ENCODE measurements at regions not wholly inside any gene's neighbourhood (a gene's known extent, or its start where the extent isn't known, plus 50 kb on each side); places are given as distances from the start of the nearest gene placed in this dataset.

DNA sequence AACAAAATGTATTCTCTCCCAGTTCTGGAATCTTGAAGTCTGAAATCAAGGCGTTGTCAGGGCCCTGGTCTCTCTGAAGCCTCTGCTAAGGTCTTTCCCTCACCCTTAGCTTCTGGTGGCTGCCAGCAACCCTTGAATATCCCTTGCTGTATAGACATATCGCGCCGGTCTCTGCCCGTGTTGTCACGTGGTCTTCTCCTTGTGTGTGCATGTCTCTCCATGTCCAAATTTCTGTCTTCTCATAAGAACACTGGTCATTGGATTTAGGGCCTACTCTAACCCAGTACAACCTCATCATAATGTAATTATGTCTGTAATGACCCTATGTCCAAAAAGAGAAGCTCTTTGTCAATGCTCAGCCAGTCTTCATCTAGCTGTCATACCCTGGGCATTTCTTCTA is 85.7 kb upstream of the ETS2 start:
- TF ChIP-seq, protein P1, sequence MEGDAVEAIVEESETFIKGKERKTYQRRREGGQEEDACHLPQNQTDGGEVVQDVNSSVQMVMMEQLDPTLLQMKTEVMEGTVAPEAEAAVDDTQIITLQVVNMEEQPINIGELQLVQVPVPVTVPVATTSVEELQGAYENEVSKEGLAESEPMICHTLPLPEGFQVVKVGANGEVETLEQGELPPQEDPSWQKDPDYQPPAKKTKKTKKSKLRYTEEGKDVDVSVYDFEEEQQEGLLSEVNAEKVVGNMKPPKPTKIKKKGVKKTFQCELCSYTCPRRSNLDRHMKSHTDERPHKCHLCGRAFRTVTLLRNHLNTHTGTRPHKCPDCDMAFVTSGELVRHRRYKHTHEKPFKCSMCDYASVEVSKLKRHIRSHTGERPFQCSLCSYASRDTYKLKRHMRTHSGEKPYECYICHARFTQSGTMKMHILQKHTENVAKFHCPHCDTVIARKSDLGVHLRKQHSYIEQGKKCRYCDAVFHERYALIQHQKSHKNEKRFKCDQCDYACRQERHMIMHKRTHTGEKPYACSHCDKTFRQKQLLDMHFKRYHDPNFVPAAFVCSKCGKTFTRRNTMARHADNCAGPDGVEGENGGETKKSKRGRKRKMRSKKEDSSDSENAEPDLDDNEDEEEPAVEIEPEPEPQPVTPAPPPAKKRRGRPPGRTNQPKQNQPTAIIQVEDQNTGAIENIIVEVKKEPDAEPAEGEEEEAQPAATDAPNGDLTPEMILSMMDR (IDR thresholded peaks at IDR 0.05; ENCODE audit: low read depth, low read length), result no peak
- no peak for TF ChIP-seq POLR2A (IDR thresholded peaks at IDR 0.05; ENCODE audit: extremely low read depth, insufficient read length)
- TF ChIP-seq, protein P2, sequence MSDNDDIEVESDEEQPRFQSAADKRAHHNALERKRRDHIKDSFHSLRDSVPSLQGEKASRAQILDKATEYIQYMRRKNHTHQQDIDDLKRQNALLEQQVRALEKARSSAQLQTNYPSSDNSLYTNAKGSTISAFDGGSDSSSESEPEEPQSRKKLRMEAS (IDR thresholded peaks at IDR 0.05; ENCODE audit: low read depth, low read length), result no peak
